ENCODE measurements at regions not wholly inside any gene's neighbourhood (a gene's known extent, or its start where the extent isn't known, plus 50 kb on each side); places are given as distances from the start of the nearest gene placed in this dataset.

DNA sequence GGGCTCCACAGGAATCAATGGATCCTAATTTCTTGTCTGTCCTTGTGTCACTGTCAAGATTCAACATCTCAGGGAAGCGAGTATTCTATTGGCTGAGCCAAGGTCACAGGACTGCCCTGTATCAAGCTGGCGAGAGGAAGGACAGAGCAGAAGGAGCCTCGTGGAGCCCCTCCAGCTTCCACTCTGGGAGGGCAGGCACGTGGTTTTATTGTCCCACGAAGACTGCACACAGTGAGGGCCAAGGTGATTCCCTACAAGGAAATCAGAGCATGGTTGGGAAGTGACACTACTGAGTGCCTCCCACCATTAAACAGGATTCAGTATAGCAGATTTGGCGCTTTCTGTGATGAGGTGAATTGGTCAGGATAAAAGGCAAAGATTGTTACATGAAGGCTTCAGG lies 302.4 kb upstream of the CXCR4 start:
- TF ChIP-seq POLR2A (IDR thresholded peaks at IDR 0.05): no peak
- TF ChIP-seq, protein P1, sequence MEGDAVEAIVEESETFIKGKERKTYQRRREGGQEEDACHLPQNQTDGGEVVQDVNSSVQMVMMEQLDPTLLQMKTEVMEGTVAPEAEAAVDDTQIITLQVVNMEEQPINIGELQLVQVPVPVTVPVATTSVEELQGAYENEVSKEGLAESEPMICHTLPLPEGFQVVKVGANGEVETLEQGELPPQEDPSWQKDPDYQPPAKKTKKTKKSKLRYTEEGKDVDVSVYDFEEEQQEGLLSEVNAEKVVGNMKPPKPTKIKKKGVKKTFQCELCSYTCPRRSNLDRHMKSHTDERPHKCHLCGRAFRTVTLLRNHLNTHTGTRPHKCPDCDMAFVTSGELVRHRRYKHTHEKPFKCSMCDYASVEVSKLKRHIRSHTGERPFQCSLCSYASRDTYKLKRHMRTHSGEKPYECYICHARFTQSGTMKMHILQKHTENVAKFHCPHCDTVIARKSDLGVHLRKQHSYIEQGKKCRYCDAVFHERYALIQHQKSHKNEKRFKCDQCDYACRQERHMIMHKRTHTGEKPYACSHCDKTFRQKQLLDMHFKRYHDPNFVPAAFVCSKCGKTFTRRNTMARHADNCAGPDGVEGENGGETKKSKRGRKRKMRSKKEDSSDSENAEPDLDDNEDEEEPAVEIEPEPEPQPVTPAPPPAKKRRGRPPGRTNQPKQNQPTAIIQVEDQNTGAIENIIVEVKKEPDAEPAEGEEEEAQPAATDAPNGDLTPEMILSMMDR (IDR thresholded peaks at IDR 0.05): no peak

All from gastroesophageal sphincter (tissue), 3 donors.